ENCODE measurements at regions not wholly inside any gene's neighbourhood (a gene's known extent, or its start where the extent isn't known, plus 50 kb on each side); places are given as distances from the start of the nearest gene placed in this dataset.
"Not testable (repeated sequence)": the region's sequence is repeated elsewhere in the genome, so short reads cannot be mapped to it uniquely, and the experiment has no call there.

DNA sequence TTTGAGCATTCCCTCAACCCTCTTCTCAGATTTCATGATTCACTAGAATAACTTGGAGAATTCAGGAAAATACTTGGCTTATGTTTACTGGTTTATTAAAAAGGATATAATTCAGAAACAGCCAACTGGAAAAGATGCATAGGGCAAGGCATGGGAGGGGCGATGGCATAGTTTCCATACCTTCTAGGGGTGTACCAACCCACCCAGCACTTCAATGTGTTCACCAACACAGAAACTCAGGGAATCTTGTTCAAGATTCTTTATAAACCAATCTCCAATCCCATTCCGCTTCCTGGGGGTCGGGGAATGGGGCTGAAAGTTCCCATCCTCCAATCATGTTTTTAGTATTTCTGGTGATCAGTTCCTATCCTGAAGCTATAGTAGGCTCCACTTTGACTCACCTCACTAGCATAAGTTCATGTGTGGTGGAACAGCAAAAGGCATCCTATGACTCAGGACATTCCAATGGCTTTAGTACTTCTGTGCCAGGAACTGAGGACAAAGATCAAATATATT, 164.4 kb downstream of the SIM1 start:
- no peaks in the 10 kb centered on the region for H3K27me3 ChIP-seq
- no peak for DNase-seq (ENCODE audit: low spot score in 2 of 2)
- H3K36me3 ChIP-seq = no peaks in the 10 kb centered on the region
- H3K4me1 ChIP-seq = no peaks in the 10 kb centered on the region
- no peak overlapping the region for H3K4me3 ChIP-seq
- TF ChIP-seq, protein P1, sequence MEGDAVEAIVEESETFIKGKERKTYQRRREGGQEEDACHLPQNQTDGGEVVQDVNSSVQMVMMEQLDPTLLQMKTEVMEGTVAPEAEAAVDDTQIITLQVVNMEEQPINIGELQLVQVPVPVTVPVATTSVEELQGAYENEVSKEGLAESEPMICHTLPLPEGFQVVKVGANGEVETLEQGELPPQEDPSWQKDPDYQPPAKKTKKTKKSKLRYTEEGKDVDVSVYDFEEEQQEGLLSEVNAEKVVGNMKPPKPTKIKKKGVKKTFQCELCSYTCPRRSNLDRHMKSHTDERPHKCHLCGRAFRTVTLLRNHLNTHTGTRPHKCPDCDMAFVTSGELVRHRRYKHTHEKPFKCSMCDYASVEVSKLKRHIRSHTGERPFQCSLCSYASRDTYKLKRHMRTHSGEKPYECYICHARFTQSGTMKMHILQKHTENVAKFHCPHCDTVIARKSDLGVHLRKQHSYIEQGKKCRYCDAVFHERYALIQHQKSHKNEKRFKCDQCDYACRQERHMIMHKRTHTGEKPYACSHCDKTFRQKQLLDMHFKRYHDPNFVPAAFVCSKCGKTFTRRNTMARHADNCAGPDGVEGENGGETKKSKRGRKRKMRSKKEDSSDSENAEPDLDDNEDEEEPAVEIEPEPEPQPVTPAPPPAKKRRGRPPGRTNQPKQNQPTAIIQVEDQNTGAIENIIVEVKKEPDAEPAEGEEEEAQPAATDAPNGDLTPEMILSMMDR (IDR thresholded peaks at IDR 0.05) = no peak
- TF ChIP-seq EP300 (IDR thresholded peaks at IDR 0.05) = no peak
- no peak for TF ChIP-seq POLR2A (IDR thresholded peaks at IDR 0.05)
- H3K9me3 ChIP-seq = no peaks in the 10 kb centered on the region
- no peak overlapping the region for H3K27ac ChIP-seq
- WGBS, 2 donors = 68 to 96% methylated on average over 3 of the region's 3 CpGs

DNA sequence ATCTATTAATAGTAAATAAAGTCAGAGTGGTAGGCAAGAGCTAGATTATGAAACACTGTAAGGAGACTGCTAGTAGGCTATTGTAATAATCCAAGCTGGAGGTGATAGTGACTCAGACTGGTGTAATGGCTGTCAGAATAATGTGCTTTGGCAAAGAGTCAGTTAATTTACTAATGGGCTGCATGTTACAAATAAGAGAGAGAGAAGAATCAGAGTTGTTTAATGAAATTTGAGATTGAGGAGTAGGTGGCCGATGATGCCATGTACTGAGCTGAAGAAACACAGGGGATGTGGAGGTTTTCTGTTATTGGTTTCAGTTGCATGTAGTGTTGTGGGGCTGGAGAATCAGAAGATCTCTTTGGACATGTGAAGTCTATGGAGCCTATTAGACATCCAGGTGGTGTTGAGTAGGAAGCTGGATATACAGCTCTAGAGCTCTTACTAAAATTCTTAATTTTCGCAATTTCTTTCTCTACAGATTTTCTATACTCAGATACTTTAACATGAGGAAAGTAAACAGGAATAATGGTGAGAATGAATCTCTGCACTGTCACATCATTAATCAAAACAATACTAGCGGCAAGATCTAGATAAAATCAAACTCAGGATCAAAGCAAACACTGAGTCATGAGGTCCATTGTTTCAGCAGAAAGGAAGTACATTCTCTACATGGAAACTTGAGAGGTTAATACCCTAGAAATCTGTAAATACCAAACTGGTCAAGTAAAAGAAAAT, 167.7 kb downstream of the SIM1 start:
- Histone ChIP-seq H3K27ac (no peak overlapping the region), H3K27me3 (no peaks in the 10 kb centered on the region), H3K4me3 (no peak overlapping the region), H3K4me1 (no peaks in the 10 kb centered on the region), H3K36me3 (no peaks in the 10 kb centered on the region), H3K9me3 (no peaks in the 10 kb centered on the region)
- TF ChIP-seq POLR2A (IDR thresholded peaks at IDR 0.05) (no peak), EP300 (IDR thresholded peaks at IDR 0.05) (no peak)
- TF ChIP-seq, protein P1 (IDR thresholded peaks at IDR 0.05) = no peak
- 80 to 82% methylated on average over 3 of the region's 3 CpGs for WGBS, 2 donors
- no peak for DNase-seq (ENCODE audit: low spot score in 2 of 2)

DNA sequence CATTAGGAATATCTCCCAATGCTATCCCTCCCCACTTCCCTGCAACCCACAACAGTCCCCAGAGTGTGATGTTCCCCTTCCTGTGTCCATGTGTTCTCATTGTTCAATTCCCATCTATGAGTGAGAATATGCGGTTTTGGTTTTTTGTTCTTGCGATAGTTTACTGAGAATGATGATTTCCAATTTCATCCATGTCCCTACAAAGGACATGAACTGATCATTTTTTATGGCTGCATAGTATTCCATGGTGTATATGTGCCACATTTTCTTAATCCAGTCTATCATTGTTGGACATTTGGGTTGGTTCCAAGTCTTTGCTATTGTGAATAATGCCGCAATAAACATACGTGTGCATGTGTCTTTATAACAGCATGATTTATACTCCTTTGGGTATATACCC, 169.5 kb downstream of the SIM1 start:
- H3K36me3 ChIP-seq; H3K27me3 ChIP-seq; H3K9me3 ChIP-seq; DNase-seq (ENCODE audit: low spot score in 2 of 2); H3K27ac ChIP-seq; H3K4me3 ChIP-seq; H3K4me1 ChIP-seq: not testable (repeated sequence)
- WGBS, 2 donors = 85 to 91% methylated on average over 4 of the region's 4 CpGs

DNA sequence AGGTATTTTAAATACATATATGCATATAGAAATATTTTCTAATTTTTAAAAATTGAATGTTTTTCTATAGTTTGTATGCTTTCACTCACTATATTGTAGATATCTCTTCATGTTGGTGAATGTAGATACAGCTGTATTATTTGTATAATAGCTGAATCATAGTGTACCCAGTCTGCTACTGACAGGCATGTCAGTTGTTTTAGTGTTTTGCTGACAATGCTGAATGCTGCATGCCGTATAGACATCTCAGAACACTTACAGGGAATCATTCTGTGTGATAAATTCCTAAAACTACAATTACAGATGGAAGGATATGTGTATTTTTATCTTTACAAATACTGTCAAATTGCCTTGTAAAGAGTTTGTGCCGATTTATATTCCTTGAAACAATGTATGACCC, 175.4 kb downstream of the SIM1 start:
- no peaks in the 10 kb centered on the region for H3K36me3 ChIP-seq
- H3K4me3 ChIP-seq = no peak overlapping the region
- DNase-seq (ENCODE audit: low spot score in 2 of 2) = no peak
- WGBS, 2 donors = 73 to 78% methylated on average over 2 of the region's 2 CpGs
- no peak for TF ChIP-seq EP300 (IDR thresholded peaks at IDR 0.05)
- TF ChIP-seq, protein P1 (IDR thresholded peaks at IDR 0.05) = no peak
- TF ChIP-seq POLR2A (IDR thresholded peaks at IDR 0.05) = no peak
- H3K4me1 ChIP-seq = no peaks in the 10 kb centered on the region
- no peaks in the 10 kb centered on the region for H3K27me3 ChIP-seq
- H3K27ac ChIP-seq = no peak overlapping the region
- H3K9me3 ChIP-seq = no peaks in the 10 kb centered on the region

DNA sequence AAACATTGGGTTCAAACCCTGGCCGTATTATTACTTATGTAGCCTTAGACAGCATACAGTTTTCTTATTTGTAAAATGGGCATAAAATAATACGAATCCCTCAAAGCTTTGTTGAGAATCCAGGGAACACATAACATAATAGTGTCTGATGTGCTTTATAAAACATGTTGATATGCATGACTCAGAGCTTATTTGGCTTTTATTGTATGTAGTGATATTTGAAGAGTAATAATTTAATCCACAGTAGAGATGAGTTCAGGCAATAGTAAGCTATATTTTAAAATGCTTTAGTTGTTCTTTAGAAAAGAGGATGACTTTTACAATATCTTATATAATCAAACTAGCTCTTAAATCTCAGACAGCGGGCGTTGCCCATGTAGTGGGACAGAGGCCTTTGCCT, 176.4 kb downstream of the SIM1 start:
- TF ChIP-seq, protein P1 (IDR thresholded peaks at IDR 0.05) = no peak
- TF ChIP-seq EP300 (IDR thresholded peaks at IDR 0.05) (no peak), POLR2A (IDR thresholded peaks at IDR 0.05) (no peak)
- no peaks in the 10 kb centered on the region for H3K9me3 ChIP-seq
- H3K36me3 ChIP-seq = no peaks in the 10 kb centered on the region
- DNase-seq (ENCODE audit: low spot score in 2 of 2) = no peak
- no peaks in the 10 kb centered on the region for H3K4me1 ChIP-seq
- 91 to 93% methylated on average over 4 of the region's 4 CpGs for WGBS, 2 donors
- no peak overlapping the region for H3K4me3 ChIP-seq
- no peak overlapping the region for H3K27ac ChIP-seq
- no peaks in the 10 kb centered on the region for H3K27me3 ChIP-seq

Measured in tibial nerve (tissue), 4 donors.